H1 (cell line): ENCODE measurements at regions not wholly inside any gene's neighbourhood (a gene's known extent, or its start where the extent isn't known, plus 50 kb on each side); places are given as distances from the start of the nearest gene placed in this dataset.

ENCODE experiments used
- CTCF ChIA-PET: fragments of 300-600 bp; sonication (Branson Sonifier 250); formaldehyde crosslinking; loops from one replicate; lab custom pipeline; 2021; ENCODE audit not compliant: partially characterized antibody; lab: Charles Lee
- POLR2A ChIA-PET: fragments of 300-600 bp; sonication (Branson Sonifier 250); formaldehyde crosslinking; loops from one replicate; lab custom pipeline; 2021; ENCODE audit warnings: inconsistent platforms; ENCODE audit not compliant: partially characterized antibody; lab: Charles Lee
- DNase-seq, 2 experiments: peaks; one replicate each; pipeline versions ENCODE4 v3.0.0 to v3.0.0-alpha.2; 2010 to 2022; ENCODE audit warnings: low spot score in 2 of 2, low read depth in 1 of 2, mixed read lengths in 1 of 2
- FAIRE-seq: peaks from 2 replicates; lab custom pipeline; 2011; peaks lifted over from hg19 to GRCh38; lab: Jason Lieb, UNC
- H2AFZ ChIP-seq: 2 replicates; pipeline ENCODE4 v1.8.1; 2012; ENCODE audit warnings: low read length, inconsistent platforms
- H2AK5ac ChIP-seq: 2 replicates; pipeline ENCODE4 v1.6.1; 2013; ENCODE audit warnings: low read depth, low read length
- H2BK120ac ChIP-seq: replicated peaks from 2 replicates; pipeline ENCODE3; 2013; ENCODE audit warnings: low read depth, low read length, inconsistent platforms
- H2BK12ac ChIP-seq: 2 replicates; pipeline ENCODE4 v1.6.1; 2013; ENCODE audit warnings: low read depth, low read length
- H2BK15ac ChIP-seq: 2 replicates; pipeline ENCODE4 v1.6.1; 2013; ENCODE audit warnings: low read length
- H2BK20ac ChIP-seq: 2 replicates; pipeline ENCODE4 v1.6.1; 2013; ENCODE audit warnings: low read length
- H2BK5ac ChIP-seq: 2 replicates; pipeline ENCODE4 v1.6.1; 2013; ENCODE audit warnings: low read depth, low read length
- H3K14ac ChIP-seq: 2 replicates; pipeline ENCODE4 v1.6.1; 2013; ENCODE audit warnings: inconsistent platforms; ENCODE audit not compliant: insufficient read length
- H3K18ac ChIP-seq: 2 replicates; pipeline ENCODE4 v1.6.1; 2013; ENCODE audit warnings: low read length; ENCODE audit errors: extremely low read depth
- H3K23ac ChIP-seq: 2 replicates; pipeline ENCODE4 v1.6.1; 2013; ENCODE audit warnings: inconsistent platforms; ENCODE audit not compliant: insufficient read length
- H3K23me2 ChIP-seq: 2 replicates; pipeline ENCODE4 v1.6.1; 2013; ENCODE audit warnings: low read depth, low read length
- H3K27ac ChIP-seq: 2 replicates; pipeline ENCODE4 v1.6.1; 2011; ENCODE audit warnings: low read depth, low read length, inconsistent platforms
- H3K27me3 ChIP-seq, 4 experiments: replicated peaks in 1 of 4; 1 replicate in 1 of 4; 2 replicates in 3 of 4; pipeline versions ENCODE4 v1.6.1 to v1.8.1; 2011 to 2013; ENCODE audit warnings: low read length in 3 of 4, mild to moderate bottlenecking in 3 of 4, inconsistent platforms in 2 of 4, mixed read lengths in 2 of 4, moderate library complexity in 1 of 4; ENCODE audit not compliant: control insufficient read depth in 3 of 4, insufficient read depth in 3 of 4; ENCODE audit errors: extremely low read depth in 1 of 4
- H3K36me3 ChIP-seq, 4 experiments: 2 replicates each; pipeline versions ENCODE4 v1.6.1 to v1.8.1; 2011 to 2013; ENCODE audit warnings: mild to moderate bottlenecking in 4 of 4, low read length in 3 of 4, moderate library complexity in 2 of 4, control low read depth in 1 of 4, inconsistent platforms in 1 of 4; ENCODE audit not compliant: insufficient read depth in 4 of 4, control insufficient read depth in 2 of 4
- H3K4ac ChIP-seq: replicated peaks from 2 replicates; pipeline ENCODE3; 2013; ENCODE audit warnings: low read length, low read depth, mixed read lengths, inconsistent platforms; ENCODE audit not compliant: insufficient read length
- H3K4me1 ChIP-seq, 4 experiments: replicated peaks in 1 of 4; 1 replicate in 1 of 4; 2 replicates in 3 of 4; pipeline versions ENCODE4 v1.6.1 to v1.8.1; 2011 to 2013; ENCODE audit warnings: low read length in 3 of 4, inconsistent platforms in 2 of 4, mixed read lengths in 1 of 4; ENCODE audit not compliant: insufficient read depth in 4 of 4, control insufficient read depth in 3 of 4
- H3K4me2 ChIP-seq, 2 experiments: 2 replicates each; pipeline versions ENCODE4 v1.6.1 to v1.8.1; 2011 to 2013; ENCODE audit warnings: low read depth in 2 of 2, low read length in 2 of 2, control low read depth in 1 of 2, inconsistent platforms in 1 of 2, mild to moderate bottlenecking in 1 of 2; ENCODE audit not compliant: insufficient read depth in 1 of 2
- H3K4me3 ChIP-seq, 4 experiments: fragments of 200-600, 300-600 bp in 1 of 4; sonication (generic), shearing (Covaris generic), sonication (Bioruptor Twin) in 1 of 4; 2 replicates each; pipeline versions ENCODE4 v1.5.1 to v1.8.1; 2011 to 2016; ENCODE audit warnings: low read length in 4 of 4, low read depth in 3 of 4, control low read depth in 2 of 4, inconsistent platforms in 2 of 4, mild to moderate bottlenecking in 2 of 4, mixed read lengths in 1 of 4, moderate library complexity in 1 of 4; ENCODE audit not compliant: insufficient read depth in 2 of 4; ENCODE audit errors: extremely low read depth in 1 of 4
- H3K56ac ChIP-seq: replicated peaks from 2 replicates; pipeline ENCODE3; 2013; ENCODE audit warnings: low read depth, mild to moderate bottlenecking, mixed read lengths, low read length, inconsistent platforms; ENCODE audit not compliant: insufficient read length
- H3K79me1 ChIP-seq: 2 replicates; pipeline ENCODE4 v1.6.1; 2013; ENCODE audit warnings: low read depth, low read length, control low read depth
- H3K79me2 ChIP-seq, 2 experiments: 2 replicates each; pipeline versions ENCODE4 v1.6.1 to v1.8.1; 2012 to 2013; ENCODE audit warnings: low read length in 2 of 2, mild to moderate bottlenecking in 2 of 2, inconsistent platforms in 1 of 2; ENCODE audit not compliant: insufficient read depth in 2 of 2, control insufficient read depth in 1 of 2
- H3K9ac ChIP-seq, 4 experiments: replicated peaks in 1 of 4; 1 replicate in 1 of 4; 2 replicates in 3 of 4; pipeline versions ENCODE4 v1.6.1 to v1.8.1; 2011 to 2013; ENCODE audit warnings: low read depth in 3 of 4, low read length in 3 of 4, control low read depth in 2 of 4, mild to moderate bottlenecking in 2 of 4, moderate library complexity in 2 of 4, inconsistent platforms in 1 of 4; ENCODE audit errors: extremely low read depth in 1 of 4
- H3K9me3 ChIP-seq, 2 experiments: 2 replicates each; pipeline versions ENCODE4 v1.6.1 to v1.8.1; 2012 to 2013; ENCODE audit warnings: mild to moderate bottlenecking in 2 of 2, moderate library complexity in 2 of 2, control low read depth in 1 of 2, inconsistent platforms in 1 of 2, low read depth in 1 of 2, low read length in 1 of 2, mixed read lengths in 1 of 2; ENCODE audit not compliant: insufficient read depth in 2 of 2
- H4K20me1 ChIP-seq, 2 experiments: replicated peaks in 1 of 2; 2 replicates each; pipeline versions ENCODE3 to v1.8.1; 2011 to 2013; ENCODE audit warnings: inconsistent platforms in 2 of 2, low read length in 2 of 2, mild to moderate bottlenecking in 1 of 2; ENCODE audit not compliant: insufficient read depth in 2 of 2, control insufficient read depth in 1 of 2
- H4K5ac ChIP-seq: 2 replicates; pipeline ENCODE4 v1.6.1; 2013; ENCODE audit warnings: low read length, low read depth, mixed read lengths, inconsistent platforms; ENCODE audit not compliant: insufficient read length
- H4K8ac ChIP-seq: 2 replicates; pipeline ENCODE4 v1.8.0; 2013; ENCODE audit warnings: mild to moderate bottlenecking, moderate library complexity, low read length, inconsistent platforms; ENCODE audit not compliant: insufficient read depth; ENCODE audit errors: extremely low read depth
- H4K91ac ChIP-seq: replicated peaks from 2 replicates; pipeline ENCODE3; 2013; ENCODE audit warnings: low read length, mixed read lengths, inconsistent platforms; ENCODE audit not compliant: insufficient read length
- ASH2L ChIP-seq: fragments of 200-600, 300-600 bp; sonication (generic); IDR thresholded peaks from one replicate; pipeline ENCODE4 v1.7.1; 2017; ENCODE audit warnings: low read length
- BACH1 ChIP-seq: IDR thresholded peaks from 2 replicates; pipeline ENCODE4 v1.6.1; 2012; ENCODE audit warnings: low read length, improper control_type of control experiment
- BRCA1 ChIP-seq: IDR thresholded peaks from 2 replicates; pipeline ENCODE4 v1.6.1; 2012; ENCODE audit warnings: low read depth, low read length, improper control_type of control experiment
- CBX8 ChIP-seq: fragments of 300-800, 300-1000 bp; sonication (generic); IDR thresholded peaks from 2 replicates; pipeline ENCODE4 v1.7.1; 2016; ENCODE audit warnings: low read depth, low read length, borderline replicate concordance
- CHD2 ChIP-seq: IDR thresholded peaks from 2 replicates; pipeline ENCODE4 v1.6.1; 2012; ENCODE audit warnings: low read length, improper control_type of control experiment
- CTBP2 ChIP-seq: IDR thresholded peaks from 2 replicates; pipeline ENCODE4 v1.7.0; 2011; ENCODE audit warnings: borderline replicate concordance, mild to moderate bottlenecking, moderate library complexity, mixed read lengths, low read length; ENCODE audit not compliant: insufficient read depth, insufficient read length
- EZH2 ChIP-seq: fragments of 200-600 bp; sonication (generic); IDR thresholded peaks from 2 replicates; pipeline ENCODE4 v1.7.1; 2012; ENCODE audit warnings: low read depth, mild to moderate bottlenecking, moderate library complexity, low read length, inconsistent platforms; ENCODE audit not compliant: severe bottlenecking
- POLR2AphosphoS5 ChIP-seq: IDR thresholded peaks from 2 replicates; pipeline ENCODE4 v1.6.1; 2011; ENCODE audit warnings: low read depth, low read length
- RAD21 ChIP-seq, 2 experiments: IDR thresholded peaks in 1 of 2; conservative IDR thresholded peaks in 1 of 2; 2 replicates each; pipeline ENCODE4 v1.6.1; 2011; ENCODE audit warnings: low read depth in 2 of 2, low read length in 2 of 2, improper control_type of control experiment in 1 of 2, inconsistent platforms in 1 of 2, mild to moderate bottlenecking in 1 of 2, moderate library complexity in 1 of 2
- SIN3A ChIP-seq, 2 experiments: IDR thresholded peaks in 1 of 2; conservative IDR thresholded peaks in 1 of 2; 2 replicates each; pipeline ENCODE4 v1.6.1; 2011 to 2012; ENCODE audit warnings: low read length in 2 of 2, improper control_type of control experiment in 1 of 2, low read depth in 1 of 2, mild to moderate bottlenecking in 1 of 2
- SIX5 ChIP-seq: IDR thresholded peaks from 2 replicates; pipeline ENCODE4 v1.6.1; 2011; ENCODE audit warnings: mild to moderate bottlenecking, low read depth, low read length
- whole genome bisulfite sequencing, 2 experiments: shearing (Covaris generic) in 1 of 2; methylation state at CpG; one replicate each; pipeline versions ENCODE4 v1.1.6 to v1.1.7; 2013 to 2015; ENCODE audit warnings: low lambda C conversion rate in 2 of 2, mixed read lengths in 2 of 2, inconsistent platforms in 1 of 2, low coverage in 1 of 2, missing lambda C conversion rate in 1 of 2; ENCODE audit not compliant: insufficient replicate concordance in 2 of 2, insufficient coverage in 1 of 2, insufficient read length in 1 of 2; ENCODE audit errors: extremely low coverage in 1 of 2, missing lambda C conversion rate in 1 of 2; 5-methylcytosine and 5-hydroxymethylcytosine counted together
- TF ChIP-seq, protein P1 (sequence below): IDR thresholded peaks from 2 replicates; pipeline ENCODE4 v1.6.1; 2012; ENCODE audit warnings: inconsistent platforms
- TF ChIP-seq, protein P2 (sequence below): IDR thresholded peaks from 2 replicates; pipeline ENCODE4 v1.6.1; 2011; ENCODE audit warnings: low read depth, mild to moderate bottlenecking, low read length; ENCODE audit not compliant: insufficient read depth

DNA sequence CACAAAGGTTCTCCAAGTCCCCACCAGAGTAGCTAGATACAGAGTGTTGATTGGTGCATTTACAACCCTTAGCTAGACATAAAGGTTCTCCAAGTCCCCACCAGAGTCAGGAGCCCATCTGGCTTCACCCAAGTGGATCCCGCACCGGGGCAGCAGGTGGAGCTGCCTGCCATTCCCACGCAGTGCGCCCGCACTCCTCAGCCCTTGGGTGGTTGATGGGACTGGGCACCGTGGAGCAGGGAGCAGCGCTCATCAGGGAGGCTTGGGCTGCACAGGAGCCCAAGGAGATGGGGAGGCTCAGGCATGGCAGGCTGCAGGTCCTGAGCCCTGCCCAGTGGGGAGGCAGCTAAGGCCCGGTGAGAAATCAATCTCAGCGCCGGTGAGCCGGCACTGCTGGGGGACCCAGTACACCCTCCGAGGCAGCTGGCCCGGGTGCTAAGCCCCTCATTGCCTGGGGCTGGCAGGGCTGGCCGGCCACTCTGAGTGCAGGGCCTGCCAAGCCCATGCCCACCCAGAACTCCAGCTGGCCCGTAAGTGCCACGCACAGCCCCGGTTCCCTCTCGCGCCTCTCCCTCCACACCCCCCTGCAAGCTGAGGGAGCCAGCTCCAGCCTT lies 404.1 kb downstream of the METTL15 start:
- no peak for FAIRE-seq
- TF ChIP-seq, protein P1, sequence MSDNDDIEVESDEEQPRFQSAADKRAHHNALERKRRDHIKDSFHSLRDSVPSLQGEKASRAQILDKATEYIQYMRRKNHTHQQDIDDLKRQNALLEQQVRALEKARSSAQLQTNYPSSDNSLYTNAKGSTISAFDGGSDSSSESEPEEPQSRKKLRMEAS: no peak
- TF ChIP-seq CTBP2 (no peak), POLR2AphosphoS5 (no peak), BACH1 (no peak), CHD2 (no peak), ASH2L (no peak), SIN3A (conservative IDR thresholded peaks at IDR 0.05 in 1 of 2, IDR thresholded peaks at IDR 0.05 in 1 of 2; ENCODE audit: low read depth in 1 of 2, low read length in 2 of 2) (no peak), EZH2 (no peak), CBX8 (no peak), RAD21 (IDR thresholded peaks at IDR 0.05 in 1 of 2, conservative IDR thresholded peaks at IDR 0.05 in 1 of 2; ENCODE audit: low read depth in 2 of 2, low read length in 2 of 2) (no peak), BRCA1 (no peak), SIX5 (no peak)
- TF ChIP-seq, protein P2, sequence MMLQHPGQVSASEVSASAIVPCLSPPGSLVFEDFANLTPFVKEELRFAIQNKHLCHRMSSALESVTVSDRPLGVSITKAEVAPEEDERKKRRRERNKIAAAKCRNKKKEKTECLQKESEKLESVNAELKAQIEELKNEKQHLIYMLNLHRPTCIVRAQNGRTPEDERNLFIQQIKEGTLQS: no peak

More for the DNA sequence above, 404.1 kb downstream of the METTL15 start:
- Histone ChIP-seq H3K4ac (no peak overlapping the region), H3K79me2 (no peaks in the 10 kb centered on the region), H3K23ac (no peak overlapping the region), H2BK20ac (no peak overlapping the region), H2AK5ac (no peak overlapping the region), H3K9ac (no peak overlapping the region), H4K20me1 (no peaks in the 10 kb centered on the region), H3K36me3 (peaks cover 0 to 6% (median 0%) of the 10 kb centered on the region in 4 experiments; a peak in 2 of 8 replicates), H2BK120ac (no peak overlapping the region), H3K9me3 (peaks cover 8 to 23% of the 10 kb centered on the region in 2 experiments), H4K91ac (no peak overlapping the region), H4K5ac (no peak overlapping the region), H3K4me2 (no peak overlapping the region), H2BK15ac (no peak overlapping the region), H2AFZ (no peak overlapping the region), H3K14ac (no peak overlapping the region), H3K18ac (no peak overlapping the region), H3K79me1 (no peaks in the 10 kb centered on the region), H3K56ac (no peak overlapping the region), H3K4me1 (no peaks in the 10 kb centered on the region), H3K27me3 (no peaks in the 10 kb centered on the region), H3K4me3 (no peak overlapping the region), H2BK12ac (no peak overlapping the region), H4K8ac (no peak overlapping the region), H3K27ac (no peak overlapping the region), H2BK5ac (no peak overlapping the region), H3K23me2 (no peaks in the 10 kb centered on the region)
- CTCF ChIA-PET: interaction anchor here (1.1 to 1.2 kb wide), 2 partner anchors 9 to 611 kb away, joined by 3 read pairs; no protein-coding TSS in a partner anchor
- WGBS, 2 experiments: 93% methylated on average over 16 of the region's 19 CpGs; no CpG with 5 or more reads in 1 of the 2 experiments
- DNase-seq: no peak
- POLR2A ChIA-PET: no interaction called here
